ENCODE measurements at regions not wholly inside any gene's neighbourhood (a gene's known extent, or its start where the extent isn't known, plus 50 kb on each side); places are given as distances from the start of the nearest gene placed in this dataset.

DNA sequence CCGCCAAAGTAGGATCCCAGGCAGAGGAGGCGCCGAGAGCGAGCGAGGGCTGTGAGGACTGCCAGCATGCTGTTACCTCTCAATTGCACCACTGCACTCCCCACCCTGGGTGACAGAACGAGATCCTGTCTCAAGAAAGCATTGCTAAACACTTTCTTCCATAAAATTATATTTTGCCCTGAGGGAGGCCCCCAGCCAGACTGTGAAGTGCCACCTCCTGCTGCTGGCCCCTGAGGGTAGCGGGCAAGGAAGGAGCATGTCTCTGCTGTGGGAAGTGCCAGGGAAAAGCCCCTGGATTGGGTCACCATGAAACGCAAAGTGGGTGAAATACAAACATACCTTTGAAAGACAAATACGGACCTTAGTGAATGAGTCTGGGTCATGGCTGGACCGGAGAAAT, 78.0 kb upstream of the AMZ2 start:
- H4K20me1 ChIP-seq (ENCODE audit: insufficient read depth), result no peaks in the 10 kb centered on the region
- H3K9ac ChIP-seq, result no peak overlapping the region
- H3K36me3 ChIP-seq (ENCODE audit: low read depth), result no peaks in the 10 kb centered on the region
- H2AFZ ChIP-seq, result no peak overlapping the region
- H3K4me3 ChIP-seq, result no peak overlapping the region
- H3K79me2 ChIP-seq (ENCODE audit: insufficient read depth), result no peaks in the 10 kb centered on the region
- H3F3A ChIP-seq (ENCODE audit: insufficient read depth), result 0 out of 2 replicates have a peak, but pooled peaks cover 4% of the 10 kb centered on the region
- H3K4me2 ChIP-seq (ENCODE audit: unreplicated experiment), result no peak overlapping the region
- no peaks in the 10 kb centered on the region for H3K9me2 ChIP-seq (ENCODE audit: insufficient read depth)
- no peaks in the 10 kb centered on the region for H3K4me1 ChIP-seq (ENCODE audit: insufficient read depth)
- WGBS, 2 experiments (ENCODE audit: low coverage in 1 of 2, low lambda C conversion rate in 2 of 2, missing lambda C conversion rate in 2 of 2), result 80 to 83% methylated on average over 10 of the region's 10 CpGs
- no peaks in the 10 kb centered on the region for H3K9me3 ChIP-seq (ENCODE audit: low read depth)
- DNase-seq, result no peak
- TF ChIP-seq EZH2phosphoT487 (IDR thresholded peaks at IDR 0.05; ENCODE audit: insufficient read depth, low read depth) (no peak), EZH2 (IDR thresholded peaks at IDR 0.05; ENCODE audit: insufficient read depth, poor library complexity, severe bottlenecking) (no peak)
- no peak overlapping the region for H3K27ac ChIP-seq
- H3K27me3 ChIP-seq (replicated peaks; ENCODE audit: insufficient read depth), result 0 out of 2 replicates have a peak, but pooled peaks cover 4% of the 10 kb centered on the region
- in situ Hi-C loops (cut with MboI), result loop anchor here (10.0 kb wide), 1 partner anchor 295 kb away; no protein-coding TSS in a partner anchor

DNA sequence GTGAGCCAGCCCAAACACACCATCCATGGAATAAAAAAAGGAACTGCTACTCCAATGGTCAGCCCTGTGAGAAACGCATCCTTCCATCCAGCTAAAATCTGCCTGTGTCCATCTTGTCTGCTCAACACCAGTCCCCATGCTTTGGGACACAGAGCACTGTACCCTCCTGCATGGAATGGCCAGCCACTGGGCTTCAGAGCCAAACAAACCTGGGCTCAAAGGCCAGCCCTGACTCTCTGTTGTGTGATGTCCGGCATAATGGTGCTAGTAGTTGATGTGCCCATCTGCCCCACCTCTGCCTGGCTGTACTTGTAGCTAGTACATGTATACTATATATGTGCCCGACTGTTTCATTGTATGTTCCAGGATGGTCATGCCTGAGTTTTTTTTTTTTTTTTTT, 77.6 kb upstream of the AMZ2 start:
- Histone ChIP-seq H2AFZ (no peak overlapping the region), H3K9me3 (ENCODE audit: low read depth) (no peaks in the 10 kb centered on the region), H3K9ac (no peak overlapping the region), H3K79me2 (ENCODE audit: insufficient read depth) (no peaks in the 10 kb centered on the region), H3K36me3 (ENCODE audit: low read depth) (no peaks in the 10 kb centered on the region), H3K27ac (no peak overlapping the region), H3K27me3 (replicated peaks; ENCODE audit: insufficient read depth) (0 out of 2 replicates have a peak, but pooled peaks cover 2% of the 10 kb centered on the region), H3K4me2 (ENCODE audit: unreplicated experiment) (no peak overlapping the region), H3K4me3 (no peak overlapping the region), H3K9me2 (ENCODE audit: insufficient read depth) (no peaks in the 10 kb centered on the region), H3K4me1 (ENCODE audit: insufficient read depth) (no peaks in the 10 kb centered on the region), H3F3A (ENCODE audit: insufficient read depth) (0 out of 2 replicates have a peak, but pooled peaks cover 4% of the 10 kb centered on the region), H4K20me1 (ENCODE audit: insufficient read depth) (no peaks in the 10 kb centered on the region)
- no peak for DNase-seq
- in situ Hi-C loops (cut with MboI), result loop anchor here (10.0 kb wide), 1 partner anchor 295 kb away; no protein-coding TSS in a partner anchor
- TF ChIP-seq EZH2 (IDR thresholded peaks at IDR 0.05; ENCODE audit: insufficient read depth, poor library complexity, severe bottlenecking), result no peak
- TF ChIP-seq EZH2phosphoT487 (IDR thresholded peaks at IDR 0.05; ENCODE audit: insufficient read depth, low read depth), result no peak
- WGBS, 2 experiments (ENCODE audit: low coverage in 1 of 2, low lambda C conversion rate in 2 of 2, missing lambda C conversion rate in 2 of 2), result 62 to 71% methylated on average over 3 of the region's 3 CpGs

DNA sequence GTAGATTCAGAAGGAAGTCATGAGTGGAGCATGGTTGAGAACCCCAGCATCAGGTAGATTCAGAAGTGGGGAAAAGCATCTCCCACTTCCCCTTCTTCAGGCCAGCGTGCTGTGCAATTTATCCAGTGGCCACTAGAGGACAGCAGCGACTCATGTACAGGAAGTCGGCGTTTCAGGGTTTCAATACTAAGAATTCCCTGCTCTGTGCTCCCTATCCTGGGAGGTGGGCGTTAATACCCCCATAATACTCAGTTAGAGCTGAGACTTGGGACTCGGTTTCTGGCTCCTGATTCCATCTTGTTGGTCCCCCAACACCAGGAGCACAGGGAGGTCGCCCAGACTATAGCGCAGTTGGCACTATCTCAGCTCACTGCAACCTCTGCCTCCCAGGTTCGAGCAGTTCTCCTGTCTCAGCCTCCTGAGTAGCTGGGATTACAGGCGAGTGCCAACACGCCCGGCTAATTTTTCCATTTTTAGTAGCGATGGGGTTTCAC, 75.3 kb upstream of the AMZ2 start:
- Histone ChIP-seq H3K36me3 (ENCODE audit: low read depth) (no peaks in the 10 kb centered on the region), H3K27me3 (replicated peaks; ENCODE audit: insufficient read depth) (no peaks in the 10 kb centered on the region), H3K9me3 (ENCODE audit: low read depth) (no peaks in the 10 kb centered on the region), H3K9me2 (ENCODE audit: insufficient read depth) (no peaks in the 10 kb centered on the region), H3F3A (ENCODE audit: insufficient read depth) (0 out of 2 replicates have a peak, but pooled peaks cover 4% of the 10 kb centered on the region), H3K4me1 (ENCODE audit: insufficient read depth) (no peaks in the 10 kb centered on the region), H3K79me2 (ENCODE audit: insufficient read depth) (no peaks in the 10 kb centered on the region), H4K20me1 (ENCODE audit: insufficient read depth) (no peaks in the 10 kb centered on the region), H2AFZ (0 out of 2 replicates have a peak overlapping the region, but pooled peaks have one; percentile 12), H3K4me3 (no peak overlapping the region), H3K9ac (no peak overlapping the region), H3K27ac (no peak overlapping the region), H3K4me2 (ENCODE audit: unreplicated experiment) (no peak overlapping the region)
- DNase-seq, result peak; percentile 65
- TF ChIP-seq EZH2 (IDR thresholded peaks at IDR 0.05; ENCODE audit: insufficient read depth, poor library complexity, severe bottlenecking) (no peak), EZH2phosphoT487 (IDR thresholded peaks at IDR 0.05; ENCODE audit: insufficient read depth, low read depth) (no peak)
- 15 to 16% methylated on average over 13 of the region's 13 CpGs for WGBS, 2 experiments (ENCODE audit: low coverage in 1 of 2, low lambda C conversion rate in 2 of 2, missing lambda C conversion rate in 2 of 2)
- in situ Hi-C loops (cut with MboI), result loop anchor here (10.0 kb wide), 1 partner anchor 292 kb away; no protein-coding TSS in a partner anchor

DNA sequence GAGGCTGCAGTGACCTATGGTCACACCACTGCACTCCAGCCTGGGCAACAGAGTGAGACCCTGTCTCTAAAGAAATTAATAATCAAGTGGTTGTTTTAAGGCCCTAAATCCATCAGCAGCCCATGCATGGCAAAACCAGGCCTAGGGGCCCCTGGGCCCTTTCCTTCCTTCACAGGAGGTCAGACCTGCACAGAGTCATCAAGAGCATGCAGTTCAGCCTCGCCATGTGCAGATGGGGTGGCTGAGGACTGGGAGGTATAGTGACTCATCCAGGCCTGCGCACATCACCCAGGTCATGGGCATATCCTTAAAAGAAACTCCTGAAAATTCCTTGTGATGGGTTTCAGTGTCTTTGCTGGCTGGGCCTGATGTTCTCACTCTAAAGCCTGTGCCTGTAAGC, 72.4 kb upstream of the AMZ2 start:
- H3F3A ChIP-seq (ENCODE audit: insufficient read depth), result no peaks in the 10 kb centered on the region
- H3K36me3 ChIP-seq (ENCODE audit: low read depth), result no peaks in the 10 kb centered on the region
- H3K9me3 ChIP-seq (ENCODE audit: low read depth), result no peaks in the 10 kb centered on the region
- no peaks in the 10 kb centered on the region for H3K27me3 ChIP-seq (replicated peaks; ENCODE audit: insufficient read depth)
- H3K4me1 ChIP-seq (ENCODE audit: insufficient read depth), result no peaks in the 10 kb centered on the region
- no peak overlapping the region for H3K9ac ChIP-seq
- no peak overlapping the region for H2AFZ ChIP-seq
- no peaks in the 10 kb centered on the region for H3K9me2 ChIP-seq (ENCODE audit: insufficient read depth)
- TF ChIP-seq EZH2 (IDR thresholded peaks at IDR 0.05; ENCODE audit: insufficient read depth, poor library complexity, severe bottlenecking) (no peak), EZH2phosphoT487 (IDR thresholded peaks at IDR 0.05; ENCODE audit: insufficient read depth, low read depth) (no peak)
- H3K79me2 ChIP-seq (ENCODE audit: insufficient read depth), result no peaks in the 10 kb centered on the region
- no peak for DNase-seq
- in situ Hi-C loops (cut with MboI), result loop anchor here (10.0 kb wide), 1 partner anchor 289 kb away; no protein-coding TSS in a partner anchor
- no peaks in the 10 kb centered on the region for H4K20me1 ChIP-seq (ENCODE audit: insufficient read depth)
- H3K4me2 ChIP-seq (ENCODE audit: unreplicated experiment), result no peak overlapping the region
- no peak overlapping the region for H3K27ac ChIP-seq
- 88 to 98% methylated on average over 2 of the region's 2 CpGs for WGBS, 2 experiments (ENCODE audit: low coverage in 1 of 2, low lambda C conversion rate in 2 of 2, missing lambda C conversion rate in 2 of 2)
- H3K4me3 ChIP-seq, result no peak overlapping the region

All from GM23248 (cell line).